MM.1S (cell line): ENCODE measurements at regions not wholly inside any gene's neighbourhood (a gene's known extent, or its start where the extent isn't known, plus 50 kb on each side); places are given as distances from the start of the nearest gene placed in this dataset.

Experiments used
- DNase-seq: peaks from one replicate; pipeline ENCODE4 v3.0.0-alpha.2; 2015
- H2AFZ ChIP-seq: fragments of 300-600 bp; sonication (generic); 2 replicates; pipeline ENCODE4 v1.6.0; 2016; ENCODE audit warnings: antibody characterized with exemption, low read length
- H3F3A ChIP-seq: fragments of 300-600 bp; sonication (generic); 2 replicates; pipeline ENCODE4 v1.6.1; 2016; ENCODE audit warnings: mild to moderate bottlenecking, antibody characterized with exemption, low read length, moderate library complexity, mixed read lengths; ENCODE audit not compliant: insufficient read depth
- H3K27ac ChIP-seq: fragments of 300-600 bp; sonication (generic); 2 replicates; pipeline ENCODE4 v1.5.1; 2016; ENCODE audit warnings: mild to moderate bottlenecking, low read length
- H3K27me3 ChIP-seq: fragments of 300-600 bp; sonication (generic); replicated peaks from 2 replicates; pipeline ENCODE4 v1.6.0; 2016; ENCODE audit warnings: low read length; ENCODE audit not compliant: insufficient read depth
- H3K36me3 ChIP-seq: fragments of 300-600 bp; sonication (generic); replicated peaks from 2 replicates; pipeline ENCODE4 v1.6.1; 2016; ENCODE audit warnings: mild to moderate bottlenecking, low read length, mixed read lengths; ENCODE audit not compliant: insufficient read depth
- H3K4me1 ChIP-seq: fragments of 300-600 bp; sonication (generic); 2 replicates; pipeline ENCODE4 v1.6.1; 2016; ENCODE audit warnings: low read length, mixed read lengths
- H3K4me2 ChIP-seq: fragments of 300-600 bp; sonication (generic); 2 replicates; pipeline ENCODE4 v1.6.0; 2016; ENCODE audit warnings: low read depth, low read length
- H3K4me3 ChIP-seq: fragments of 300-600 bp; sonication (generic); 2 replicates; pipeline ENCODE4 v1.5.1; 2016; ENCODE audit warnings: low read length, mixed read lengths
- H3K79me2 ChIP-seq: fragments of 300-600 bp; sonication (generic); 2 replicates; pipeline ENCODE4 v1.6.1; 2016; ENCODE audit warnings: mixed run types, low read length, mixed read lengths
- H3K9ac ChIP-seq: fragments of 300-600 bp; sonication (generic); 2 replicates; pipeline ENCODE4 v1.6.1; 2016; ENCODE audit warnings: low read length, mixed read lengths
- H3K9me2 ChIP-seq: fragments of 300-600 bp; sonication (generic); replicated peaks from 2 replicates; pipeline ENCODE4 v1.6.1; 2016; ENCODE audit warnings: mild to moderate bottlenecking, low read length, mixed read lengths; ENCODE audit not compliant: insufficient read depth
- H3K9me3 ChIP-seq: fragments of 300-600 bp; sonication (generic); replicated peaks from 2 replicates; pipeline ENCODE4 v1.6.1; 2016; ENCODE audit warnings: mild to moderate bottlenecking, low read length, mixed read lengths; ENCODE audit not compliant: insufficient read depth
- H4K20me1 ChIP-seq: fragments of 300-600 bp; sonication (generic); 2 replicates; pipeline ENCODE4 v1.6.1; 2016; ENCODE audit warnings: mild to moderate bottlenecking, low read length, moderate library complexity, mixed read lengths; ENCODE audit not compliant: insufficient read depth
- EZH2 ChIP-seq: fragments of 300-600 bp; sonication (generic); optimal IDR thresholded peaks from 2 replicates; pipeline ENCODE3; 2017; ENCODE audit warnings: low read depth, mild to moderate bottlenecking, antibody characterized with exemption, low read length, mixed read lengths
- EZH2phosphoT487 ChIP-seq: fragments of 300-600 bp; sonication (generic); IDR thresholded peaks from 2 replicates; pipeline ENCODE4 v1.6.1; 2018; ENCODE audit warnings: antibody characterized with exemption, low read length
- TF ChIP-seq, protein P1 (sequence below): fragments of 300-600 bp; sonication (generic); IDR thresholded peaks from 2 replicates; pipeline ENCODE4 v1.5.1; 2016; ENCODE audit warnings: antibody characterized with exemption, low read length, mixed read lengths

DNA sequence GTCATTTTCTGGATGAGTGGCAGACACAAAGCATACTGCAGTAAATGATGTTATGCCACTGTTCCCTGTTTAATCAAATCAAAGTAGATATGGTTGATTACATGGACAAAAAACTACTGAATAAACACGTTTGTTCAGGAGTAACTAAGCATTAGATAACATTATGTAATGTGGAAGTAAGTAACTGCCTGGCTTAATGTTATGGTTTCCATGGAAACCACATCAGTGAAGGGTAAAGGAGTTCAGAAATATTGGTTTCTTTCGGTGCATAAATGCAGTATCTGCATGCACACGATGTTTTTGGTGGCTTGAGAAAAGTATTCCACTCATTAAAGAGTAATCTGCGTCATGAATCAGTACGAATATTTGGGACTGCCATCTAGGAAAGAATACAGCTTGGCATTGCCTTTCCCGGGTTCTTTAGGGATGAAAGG is 131.3 kb upstream of the PRKCQ start:
- H3K9ac ChIP-seq = no peak overlapping the region
- no peak overlapping the region for H2AFZ ChIP-seq
- no peaks in the 10 kb centered on the region for H3K4me1 ChIP-seq
- no peak overlapping the region for H3K4me3 ChIP-seq
- no peaks in the 10 kb centered on the region for H3K27me3 ChIP-seq
- H4K20me1 ChIP-seq = no peaks in the 10 kb centered on the region
- DNase-seq = no peak
- no peaks in the 10 kb centered on the region for H3K36me3 ChIP-seq
- no peaks in the 10 kb centered on the region for H3K9me3 ChIP-seq
- no peak for TF ChIP-seq EZH2phosphoT487
- TF ChIP-seq, protein P1, sequence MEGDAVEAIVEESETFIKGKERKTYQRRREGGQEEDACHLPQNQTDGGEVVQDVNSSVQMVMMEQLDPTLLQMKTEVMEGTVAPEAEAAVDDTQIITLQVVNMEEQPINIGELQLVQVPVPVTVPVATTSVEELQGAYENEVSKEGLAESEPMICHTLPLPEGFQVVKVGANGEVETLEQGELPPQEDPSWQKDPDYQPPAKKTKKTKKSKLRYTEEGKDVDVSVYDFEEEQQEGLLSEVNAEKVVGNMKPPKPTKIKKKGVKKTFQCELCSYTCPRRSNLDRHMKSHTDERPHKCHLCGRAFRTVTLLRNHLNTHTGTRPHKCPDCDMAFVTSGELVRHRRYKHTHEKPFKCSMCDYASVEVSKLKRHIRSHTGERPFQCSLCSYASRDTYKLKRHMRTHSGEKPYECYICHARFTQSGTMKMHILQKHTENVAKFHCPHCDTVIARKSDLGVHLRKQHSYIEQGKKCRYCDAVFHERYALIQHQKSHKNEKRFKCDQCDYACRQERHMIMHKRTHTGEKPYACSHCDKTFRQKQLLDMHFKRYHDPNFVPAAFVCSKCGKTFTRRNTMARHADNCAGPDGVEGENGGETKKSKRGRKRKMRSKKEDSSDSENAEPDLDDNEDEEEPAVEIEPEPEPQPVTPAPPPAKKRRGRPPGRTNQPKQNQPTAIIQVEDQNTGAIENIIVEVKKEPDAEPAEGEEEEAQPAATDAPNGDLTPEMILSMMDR = no peak
- TF ChIP-seq EZH2 = no peak
- H3K9me2 ChIP-seq = no peaks in the 10 kb centered on the region
- no peaks in the 10 kb centered on the region for H3K79me2 ChIP-seq
- H3K4me2 ChIP-seq = no peak overlapping the region
- H3F3A ChIP-seq = no peaks in the 10 kb centered on the region
- no peak overlapping the region for H3K27ac ChIP-seq

DNA sequence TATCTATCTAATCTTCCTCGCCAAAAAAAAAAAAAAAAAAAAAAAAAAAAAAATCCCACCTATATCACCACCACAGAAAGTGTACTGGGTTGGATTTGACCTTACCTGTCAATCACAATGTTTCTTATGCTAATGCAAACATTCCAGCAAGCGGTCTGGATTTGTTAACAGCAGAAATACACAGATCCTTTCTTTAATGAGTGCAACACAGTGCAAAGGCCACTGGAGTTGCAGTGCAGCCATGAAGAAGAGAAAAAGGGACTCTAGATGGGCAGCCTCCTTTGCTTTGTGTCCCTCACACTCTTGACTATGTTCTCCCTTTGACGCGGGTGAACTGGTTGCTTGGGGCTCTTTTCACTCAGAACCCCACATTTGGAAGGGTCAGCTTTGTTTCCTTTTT is 127.3 kb upstream of the PRKCQ start:
- Histone ChIP-seq H3K79me2 (no peaks in the 10 kb centered on the region), H3K9me3 (no peaks in the 10 kb centered on the region), H4K20me1 (no peaks in the 10 kb centered on the region), H2AFZ (no peak overlapping the region), H3K36me3 (no peaks in the 10 kb centered on the region), H3K27ac (no peak overlapping the region), H3F3A (no peaks in the 10 kb centered on the region), H3K4me1 (no peaks in the 10 kb centered on the region), H3K4me2 (no peak overlapping the region), H3K27me3 (no peaks in the 10 kb centered on the region), H3K9me2 (no peaks in the 10 kb centered on the region), H3K4me3 (no peak overlapping the region), H3K9ac (no peak overlapping the region)
- DNase-seq = no peak
- TF ChIP-seq EZH2phosphoT487 (no peak), EZH2 (no peak)
- TF ChIP-seq, protein P1 = no peak

DNA sequence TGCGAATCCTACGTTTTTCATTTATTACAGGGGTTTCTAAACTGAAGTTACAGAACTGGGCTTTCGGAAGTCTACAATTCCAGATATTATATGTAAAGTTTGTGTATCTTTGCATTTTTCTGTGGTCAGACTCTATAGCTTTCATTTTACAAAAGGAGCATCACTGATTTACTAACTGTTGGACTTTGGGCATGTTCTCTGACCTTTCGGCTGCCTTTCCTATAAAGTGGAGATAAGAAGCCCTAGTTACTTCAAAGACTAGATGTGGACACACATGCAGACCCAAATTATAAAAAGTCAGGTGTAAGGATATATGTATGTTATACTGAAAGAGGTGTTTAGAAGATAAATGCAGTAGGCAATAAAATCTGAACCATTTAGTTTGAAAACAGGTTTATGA is 126.6 kb upstream of the PRKCQ start:
- H3F3A ChIP-seq = no peaks in the 10 kb centered on the region
- H4K20me1 ChIP-seq = no peaks in the 10 kb centered on the region
- no peaks in the 10 kb centered on the region for H3K4me1 ChIP-seq
- no peak overlapping the region for H3K4me3 ChIP-seq
- no peak overlapping the region for H3K27ac ChIP-seq
- no peaks in the 10 kb centered on the region for H3K27me3 ChIP-seq
- H3K4me2 ChIP-seq = no peak overlapping the region
- no peaks in the 10 kb centered on the region for H3K9me3 ChIP-seq
- no peaks in the 10 kb centered on the region for H3K36me3 ChIP-seq
- no peak overlapping the region for H2AFZ ChIP-seq
- no peaks in the 10 kb centered on the region for H3K9me2 ChIP-seq
- H3K79me2 ChIP-seq = no peaks in the 10 kb centered on the region
- DNase-seq = no peak
- TF ChIP-seq EZH2 = no peak
- no peak for TF ChIP-seq EZH2phosphoT487
- TF ChIP-seq, protein P1 = no peak
- no peak overlapping the region for H3K9ac ChIP-seq
